H1 (cell line): ENCODE measurements at regions not wholly inside any gene's neighbourhood (a gene's known extent, or its start where the extent isn't known, plus 50 kb on each side); places are given as distances from the start of the nearest gene placed in this dataset.

ENCODE experiments used
- CTCF ChIA-PET: fragments of 300-600 bp; sonication (Branson Sonifier 250); formaldehyde crosslinking; loops from one replicate; lab custom pipeline; 2021; ENCODE audit not compliant: partially characterized antibody; lab: Charles Lee
- POLR2A ChIA-PET: fragments of 300-600 bp; sonication (Branson Sonifier 250); formaldehyde crosslinking; loops from one replicate; lab custom pipeline; 2021; ENCODE audit warnings: inconsistent platforms; ENCODE audit not compliant: partially characterized antibody; lab: Charles Lee
- DNase-seq, 2 experiments: peaks; one replicate each; pipeline versions ENCODE4 v3.0.0 to v3.0.0-alpha.2; 2010 to 2022; ENCODE audit warnings: low spot score in 2 of 2, low read depth in 1 of 2, mixed read lengths in 1 of 2
- FAIRE-seq: peaks from 2 replicates; lab custom pipeline; 2011; peaks lifted over from hg19 to GRCh38; lab: Jason Lieb, UNC
- H2AFZ ChIP-seq: 2 replicates; pipeline ENCODE4 v1.8.1; 2012; ENCODE audit warnings: low read length, inconsistent platforms
- H2AK5ac ChIP-seq: 2 replicates; pipeline ENCODE4 v1.6.1; 2013; ENCODE audit warnings: low read depth, low read length
- H2BK120ac ChIP-seq: replicated peaks from 2 replicates; pipeline ENCODE3; 2013; ENCODE audit warnings: low read depth, low read length, inconsistent platforms
- H2BK12ac ChIP-seq: 2 replicates; pipeline ENCODE4 v1.6.1; 2013; ENCODE audit warnings: low read depth, low read length
- H2BK15ac ChIP-seq: 2 replicates; pipeline ENCODE4 v1.6.1; 2013; ENCODE audit warnings: low read length
- H2BK20ac ChIP-seq: 2 replicates; pipeline ENCODE4 v1.6.1; 2013; ENCODE audit warnings: low read length
- H2BK5ac ChIP-seq: 2 replicates; pipeline ENCODE4 v1.6.1; 2013; ENCODE audit warnings: low read depth, low read length
- H3K14ac ChIP-seq: 2 replicates; pipeline ENCODE4 v1.6.1; 2013; ENCODE audit warnings: inconsistent platforms; ENCODE audit not compliant: insufficient read length
- H3K18ac ChIP-seq: 2 replicates; pipeline ENCODE4 v1.6.1; 2013; ENCODE audit warnings: low read length; ENCODE audit errors: extremely low read depth
- H3K23ac ChIP-seq: 2 replicates; pipeline ENCODE4 v1.6.1; 2013; ENCODE audit warnings: inconsistent platforms; ENCODE audit not compliant: insufficient read length
- H3K23me2 ChIP-seq: 2 replicates; pipeline ENCODE4 v1.6.1; 2013; ENCODE audit warnings: low read depth, low read length
- H3K27ac ChIP-seq: 2 replicates; pipeline ENCODE4 v1.6.1; 2011; ENCODE audit warnings: low read depth, low read length, inconsistent platforms
- H3K27me3 ChIP-seq, 4 experiments: replicated peaks in 1 of 4; 1 replicate in 1 of 4; 2 replicates in 3 of 4; pipeline versions ENCODE4 v1.6.1 to v1.8.1; 2011 to 2013; ENCODE audit warnings: low read length in 3 of 4, mild to moderate bottlenecking in 3 of 4, inconsistent platforms in 2 of 4, mixed read lengths in 2 of 4, moderate library complexity in 1 of 4; ENCODE audit not compliant: control insufficient read depth in 3 of 4, insufficient read depth in 3 of 4; ENCODE audit errors: extremely low read depth in 1 of 4
- H3K36me3 ChIP-seq, 4 experiments: 2 replicates each; pipeline versions ENCODE4 v1.6.1 to v1.8.1; 2011 to 2013; ENCODE audit warnings: mild to moderate bottlenecking in 4 of 4, low read length in 3 of 4, moderate library complexity in 2 of 4, control low read depth in 1 of 4, inconsistent platforms in 1 of 4; ENCODE audit not compliant: insufficient read depth in 4 of 4, control insufficient read depth in 2 of 4
- H3K4ac ChIP-seq: replicated peaks from 2 replicates; pipeline ENCODE3; 2013; ENCODE audit warnings: low read length, low read depth, mixed read lengths, inconsistent platforms; ENCODE audit not compliant: insufficient read length
- H3K4me1 ChIP-seq, 4 experiments: replicated peaks in 1 of 4; 1 replicate in 1 of 4; 2 replicates in 3 of 4; pipeline versions ENCODE4 v1.6.1 to v1.8.1; 2011 to 2013; ENCODE audit warnings: low read length in 3 of 4, inconsistent platforms in 2 of 4, mixed read lengths in 1 of 4; ENCODE audit not compliant: insufficient read depth in 4 of 4, control insufficient read depth in 3 of 4
- H3K4me2 ChIP-seq, 2 experiments: 2 replicates each; pipeline versions ENCODE4 v1.6.1 to v1.8.1; 2011 to 2013; ENCODE audit warnings: low read depth in 2 of 2, low read length in 2 of 2, control low read depth in 1 of 2, inconsistent platforms in 1 of 2, mild to moderate bottlenecking in 1 of 2; ENCODE audit not compliant: insufficient read depth in 1 of 2
- H3K4me3 ChIP-seq, 4 experiments: fragments of 200-600, 300-600 bp in 1 of 4; sonication (generic), shearing (Covaris generic), sonication (Bioruptor Twin) in 1 of 4; 2 replicates each; pipeline versions ENCODE4 v1.5.1 to v1.8.1; 2011 to 2016; ENCODE audit warnings: low read length in 4 of 4, low read depth in 3 of 4, control low read depth in 2 of 4, inconsistent platforms in 2 of 4, mild to moderate bottlenecking in 2 of 4, mixed read lengths in 1 of 4, moderate library complexity in 1 of 4; ENCODE audit not compliant: insufficient read depth in 2 of 4; ENCODE audit errors: extremely low read depth in 1 of 4
- H3K56ac ChIP-seq: replicated peaks from 2 replicates; pipeline ENCODE3; 2013; ENCODE audit warnings: low read depth, mild to moderate bottlenecking, mixed read lengths, low read length, inconsistent platforms; ENCODE audit not compliant: insufficient read length
- H3K79me1 ChIP-seq: 2 replicates; pipeline ENCODE4 v1.6.1; 2013; ENCODE audit warnings: low read depth, low read length, control low read depth
- H3K79me2 ChIP-seq, 2 experiments: 2 replicates each; pipeline versions ENCODE4 v1.6.1 to v1.8.1; 2012 to 2013; ENCODE audit warnings: low read length in 2 of 2, mild to moderate bottlenecking in 2 of 2, inconsistent platforms in 1 of 2; ENCODE audit not compliant: insufficient read depth in 2 of 2, control insufficient read depth in 1 of 2
- H3K9ac ChIP-seq, 4 experiments: replicated peaks in 1 of 4; 1 replicate in 1 of 4; 2 replicates in 3 of 4; pipeline versions ENCODE4 v1.6.1 to v1.8.1; 2011 to 2013; ENCODE audit warnings: low read depth in 3 of 4, low read length in 3 of 4, control low read depth in 2 of 4, mild to moderate bottlenecking in 2 of 4, moderate library complexity in 2 of 4, inconsistent platforms in 1 of 4; ENCODE audit errors: extremely low read depth in 1 of 4
- H3K9me3 ChIP-seq, 2 experiments: 2 replicates each; pipeline versions ENCODE4 v1.6.1 to v1.8.1; 2012 to 2013; ENCODE audit warnings: mild to moderate bottlenecking in 2 of 2, moderate library complexity in 2 of 2, control low read depth in 1 of 2, inconsistent platforms in 1 of 2, low read depth in 1 of 2, low read length in 1 of 2, mixed read lengths in 1 of 2; ENCODE audit not compliant: insufficient read depth in 2 of 2
- H4K20me1 ChIP-seq, 2 experiments: replicated peaks in 1 of 2; 2 replicates each; pipeline versions ENCODE3 to v1.8.1; 2011 to 2013; ENCODE audit warnings: inconsistent platforms in 2 of 2, low read length in 2 of 2, mild to moderate bottlenecking in 1 of 2; ENCODE audit not compliant: insufficient read depth in 2 of 2, control insufficient read depth in 1 of 2
- H4K5ac ChIP-seq: 2 replicates; pipeline ENCODE4 v1.6.1; 2013; ENCODE audit warnings: low read length, low read depth, mixed read lengths, inconsistent platforms; ENCODE audit not compliant: insufficient read length
- H4K8ac ChIP-seq: 2 replicates; pipeline ENCODE4 v1.8.0; 2013; ENCODE audit warnings: mild to moderate bottlenecking, moderate library complexity, low read length, inconsistent platforms; ENCODE audit not compliant: insufficient read depth; ENCODE audit errors: extremely low read depth
- H4K91ac ChIP-seq: replicated peaks from 2 replicates; pipeline ENCODE3; 2013; ENCODE audit warnings: low read length, mixed read lengths, inconsistent platforms; ENCODE audit not compliant: insufficient read length
- CHD1 ChIP-seq: IDR thresholded peaks from 2 replicates; pipeline ENCODE4 v1.6.1; 2012; ENCODE audit warnings: low read depth, low read length, improper control_type of control experiment
- POLR2A ChIP-seq, 2 experiments: IDR thresholded peaks; 1 replicate in 1 of 2; 2 replicates in 1 of 2; pipeline ENCODE4 v1.6.1; 2011; ENCODE audit warnings: low read depth in 2 of 2, low read length in 2 of 2, mild to moderate bottlenecking in 2 of 2; ENCODE audit errors: control extremely low read depth in 1 of 2
- TCF12 ChIP-seq: IDR thresholded peaks from 2 replicates; pipeline ENCODE4 v1.6.1; 2011; ENCODE audit warnings: low read depth, mild to moderate bottlenecking, low read length
- ZNF274 ChIP-seq: IDR thresholded peaks from 2 replicates; pipeline ENCODE4 v1.7.0; 2012; ENCODE audit warnings: low read length, borderline replicate concordance; ENCODE audit errors: extremely low read depth
- WGBS, 2 experiments: shearing (Covaris generic) in 1 of 2; methylation state at CpG; one replicate each; pipeline versions ENCODE4 v1.1.6 to v1.1.7; 2013 to 2015; ENCODE audit warnings: low lambda C conversion rate in 2 of 2, mixed read lengths in 2 of 2, inconsistent platforms in 1 of 2, low coverage in 1 of 2, missing lambda C conversion rate in 1 of 2; ENCODE audit not compliant: insufficient replicate concordance in 2 of 2, insufficient coverage in 1 of 2, insufficient read length in 1 of 2; ENCODE audit errors: extremely low coverage in 1 of 2, missing lambda C conversion rate in 1 of 2; 5-methylcytosine and 5-hydroxymethylcytosine counted together

GRCh38 chr3:139123377-139124095 lies 78.8 kb upstream of the PRR23C start:
- CTCF ChIA-PET, result interaction anchor here (0.6 to 4.1 kb wide), 2 partner anchors 12 to 351 kb away, joined by 3 to 23 read pairs; no protein-coding TSS in a partner anchor
- no peak for FAIRE-seq
- TF ChIP-seq TCF12, result no peak
- no peak for TF ChIP-seq POLR2A (IDR thresholded peaks at IDR 0.05; ENCODE audit: control extremely low read depth in 1 of 2, low read depth in 2 of 2, low read length in 2 of 2)
- TF ChIP-seq ZNF274, result no peak
- TF ChIP-seq CHD1, result no peak

More at GRCh38 chr3:139123377-139124095, 78.8 kb upstream of the PRR23C start:
- no peak overlapping the region for H3K18ac ChIP-seq
- no peaks in the 10 kb centered on the region for H3K27me3 ChIP-seq
- H3K9me3 ChIP-seq, result no peaks in the 10 kb centered on the region; a peak in 1 of 4 replicates
- H2BK15ac ChIP-seq, result no peak overlapping the region
- no peak overlapping the region for H3K27ac ChIP-seq
- H2BK20ac ChIP-seq, result no peak overlapping the region
- no peaks in the 10 kb centered on the region for H3K36me3 ChIP-seq
- no peak overlapping the region for H3K56ac ChIP-seq
- no peaks in the 10 kb centered on the region for H3K79me2 ChIP-seq
- no peak overlapping the region for H4K8ac ChIP-seq
- H3K9ac ChIP-seq, result no peak overlapping the region
- H2BK5ac ChIP-seq, result no peak overlapping the region
- H2AFZ ChIP-seq, result peak overlapping the region; percentile 84; the same call in 1 of the 2 replicates
- H2BK120ac ChIP-seq, result no peak overlapping the region
- no peaks in the 10 kb centered on the region for H3K23me2 ChIP-seq
- no peak overlapping the region for H3K4ac ChIP-seq
- peak in 1 of 2 experiments; percentile 35 for DNase-seq
- H3K14ac ChIP-seq, result no peak overlapping the region
- no peak overlapping the region for H4K91ac ChIP-seq
- POLR2A ChIA-PET, result no interaction called here
- H3K23ac ChIP-seq, result no peak overlapping the region
- no peak overlapping the region for H4K5ac ChIP-seq
- no peaks in the 10 kb centered on the region for H4K20me1 ChIP-seq
- 82% methylated on average over 10 of the region's 10 CpGs; no CpG with 5 or more reads in 1 of the 2 experiments for WGBS, 2 experiments
- H3K4me2 ChIP-seq, result no peak overlapping the region
- H3K79me1 ChIP-seq, result no peaks in the 10 kb centered on the region
- H3K4me3 ChIP-seq, result no peak overlapping the region
- no peak overlapping the region for H2AK5ac ChIP-seq
- no peaks in the 10 kb centered on the region; a peak in 1 of 7 replicates for H3K4me1 ChIP-seq
- no peak overlapping the region for H2BK12ac ChIP-seq
